Activated T-cell treated with anti-CD3 and anti-CD28 coated beads, Interleukin-2, amount 50 U/mL, for 24 hours (primary cell): ENCODE measurements at regions not wholly inside any gene's neighbourhood (a gene's known extent, or its start where the extent isn't known, plus 50 kb on each side); places are given as distances from the start of the nearest gene placed in this dataset.
"Not testable (repeated sequence)": the region's sequence is repeated elsewhere in the genome, so short reads cannot be mapped to it uniquely, and the experiment has no call there.

Experiments used
- DNase-seq: peaks from one replicate; pipeline ENCODE4 v3.0.0-alpha.2; 2020
- H3K27ac Mint-ChIP-seq: 2 replicates; pipeline ENCODE4 v1.8.0; 2020; ENCODE audit warnings: mild to moderate bottlenecking, mixed read lengths
- H3K27me3 Mint-ChIP-seq: 2 replicates; pipeline ENCODE4 v1.8.0; 2020; ENCODE audit warnings: mixed read lengths
- H3K36me3 Mint-ChIP-seq: 2 replicates; pipeline ENCODE4 v1.8.0; 2020; ENCODE audit warnings: low read depth, mixed read lengths
- H3K4me1 Mint-ChIP-seq: 2 replicates; pipeline ENCODE4 v1.8.0; 2020; ENCODE audit warnings: low read depth, mixed read lengths
- H3K4me3 Mint-ChIP-seq: 2 replicates; pipeline ENCODE4 v1.8.0; 2020; ENCODE audit warnings: mild to moderate bottlenecking, moderate library complexity, mixed read lengths
- H3K9me3 Mint-ChIP-seq: 2 replicates; pipeline ENCODE4 v1.8.0; 2020; ENCODE audit warnings: mixed read lengths

- H3K4me3 Mint-ChIP-seq = no peak overlapping the region
- no peaks in the 10 kb centered on the region for H3K9me3 Mint-ChIP-seq
- no peaks in the 10 kb centered on the region for H3K36me3 Mint-ChIP-seq
- no peak overlapping the region for H3K27ac Mint-ChIP-seq
- no peak for DNase-seq
- peaks cover 36% of the 10 kb centered on the region for H3K27me3 Mint-ChIP-seq
- H3K4me1 Mint-ChIP-seq = no peaks in the 10 kb centered on the region
These were observed 260.5 kb upstream of the MVB12B start for GRCh38 chr9:126066131-126066530.

GRCh38 chr9:126067031-126067734 lies 259.4 kb upstream of the MVB12B start:
- Mint-ChIP-seq H3K27ac (no peak overlapping the region), H3K36me3 (no peaks in the 10 kb centered on the region), H3K4me3 (no peak overlapping the region), H3K9me3 (no peaks in the 10 kb centered on the region), H3K4me1 (no peaks in the 10 kb centered on the region), H3K27me3 (peaks cover 37% of the 10 kb centered on the region)
- DNase-seq = no peak

GRCh38 chr9:126068534-126069230 lies 257.9 kb upstream of the MVB12B start:
- Mint-ChIP-seq H3K4me1 (no peaks in the 10 kb centered on the region), H3K4me3 (no peak overlapping the region), H3K27me3 (peaks cover 43% of the 10 kb centered on the region), H3K9me3 (no peaks in the 10 kb centered on the region), H3K27ac (no peak overlapping the region), H3K36me3 (no peaks in the 10 kb centered on the region)
- no peak for DNase-seq

GRCh38 chr9:126069400-126069955 lies 257.2 kb upstream of the MVB12B start:
- DNase-seq = no peak
- H3K27me3 Mint-ChIP-seq = peaks cover 43% of the 10 kb centered on the region
- no peaks in the 10 kb centered on the region for H3K36me3 Mint-ChIP-seq
- H3K4me1 Mint-ChIP-seq = no peaks in the 10 kb centered on the region
- no peak overlapping the region for H3K4me3 Mint-ChIP-seq
- H3K27ac Mint-ChIP-seq = no peak overlapping the region
- H3K9me3 Mint-ChIP-seq = no peaks in the 10 kb centered on the region

GRCh38 chr9:126070058-126070655 lies 256.5 kb upstream of the MVB12B start:
- DNase-seq = no peak

GRCh38 chr9:126071076-126071750 lies 255.4 kb upstream of the MVB12B start:
- DNase-seq = no peak
- H3K4me3 Mint-ChIP-seq = no peak overlapping the region
- no peaks in the 10 kb centered on the region for H3K9me3 Mint-ChIP-seq
- H3K36me3 Mint-ChIP-seq = no peaks in the 10 kb centered on the region
- H3K4me1 Mint-ChIP-seq = no peaks in the 10 kb centered on the region
- H3K27ac Mint-ChIP-seq = no peak overlapping the region
- peaks cover 40% of the 10 kb centered on the region for H3K27me3 Mint-ChIP-seq

More at GRCh38 chr9:126070058-126070655, 256.5 kb upstream of the MVB12B start:
- Mint-ChIP-seq H3K4me1 (no peaks in the 10 kb centered on the region), H3K36me3 (no peaks in the 10 kb centered on the region), H3K9me3 (no peaks in the 10 kb centered on the region), H3K27ac (no peak overlapping the region), H3K27me3 (peaks cover 43% of the 10 kb centered on the region), H3K4me3 (no peak overlapping the region)

- DNase-seq, H3K4me3 Mint-ChIP-seq, H3K27ac Mint-ChIP-seq, H3K4me1 Mint-ChIP-seq, H3K9me3 Mint-ChIP-seq, H3K36me3 Mint-ChIP-seq: not testable (repeated sequence)
- H3K27me3 Mint-ChIP-seq = peaks cover 31% of the 10 kb centered on the region
These were observed 249.0 kb upstream of the MVB12B start for GRCh38 chr9:126077656-126078055.

- H3K27ac Mint-ChIP-seq = no peak overlapping the region
- no peaks in the 10 kb centered on the region for H3K9me3 Mint-ChIP-seq
- no peaks in the 10 kb centered on the region for H3K36me3 Mint-ChIP-seq
- peaks cover 42% of the 10 kb centered on the region for H3K27me3 Mint-ChIP-seq
- no peak for DNase-seq
- H3K4me1 Mint-ChIP-seq = peaks cover 11% of the 10 kb centered on the region
- H3K4me3 Mint-ChIP-seq = no peak overlapping the region
These were observed 246.0 kb upstream of the MVB12B start for GRCh38 chr9:126080641-126081040.

GRCh38 chr9:126081746-126082145 lies 244.9 kb upstream of the MVB12B start:
- DNase-seq = no peak
- Mint-ChIP-seq H3K9me3 (no peaks in the 10 kb centered on the region), H3K4me3 (no peak overlapping the region), H3K36me3 (no peaks in the 10 kb centered on the region), H3K4me1 (peaks cover 11% of the 10 kb centered on the region), H3K27ac (no peak overlapping the region), H3K27me3 (peaks cover 45% of the 10 kb centered on the region)

GRCh38 chr9:126084008-126084407 lies 242.6 kb upstream of the MVB12B start:
- peaks cover 11% of the 10 kb centered on the region for H3K4me1 Mint-ChIP-seq
- peaks cover 35% of the 10 kb centered on the region for H3K27me3 Mint-ChIP-seq
- no peak overlapping the region for H3K27ac Mint-ChIP-seq
- no peaks in the 10 kb centered on the region for H3K9me3 Mint-ChIP-seq
- no peaks in the 10 kb centered on the region for H3K36me3 Mint-ChIP-seq
- no peak overlapping the region for H3K4me3 Mint-ChIP-seq
- no peak for DNase-seq

GRCh38 chr9:126084696-126085095 lies 241.9 kb upstream of the MVB12B start:
- DNase-seq = no peak
- Mint-ChIP-seq H3K4me1 (peaks cover 11% of the 10 kb centered on the region), H3K4me3 (no peak overlapping the region), H3K27ac (no peak overlapping the region), H3K9me3 (no peaks in the 10 kb centered on the region), H3K36me3 (no peaks in the 10 kb centered on the region), H3K27me3 (peaks cover 30% of the 10 kb centered on the region)

- Mint-ChIP-seq H3K36me3 (no peaks in the 10 kb centered on the region), H3K27ac (no peak overlapping the region), H3K4me3 (no peak overlapping the region), H3K9me3 (no peaks in the 10 kb centered on the region), H3K27me3 (peaks cover 26% of the 10 kb centered on the region), H3K4me1 (peaks cover 11% of the 10 kb centered on the region)
- DNase-seq = no peak
These were observed 241.5 kb upstream of the MVB12B start for GRCh38 chr9:126085170-126085569.

GRCh38 chr9:126088336-126088735 lies 238.3 kb upstream of the MVB12B start:
- peaks cover 11% of the 10 kb centered on the region for H3K4me1 Mint-ChIP-seq
- no peaks in the 10 kb centered on the region for H3K36me3 Mint-ChIP-seq
- no peaks in the 10 kb centered on the region for H3K9me3 Mint-ChIP-seq
- H3K27ac Mint-ChIP-seq = no peak overlapping the region
- peaks cover 18% of the 10 kb centered on the region for H3K27me3 Mint-ChIP-seq
- no peak for DNase-seq
- H3K4me3 Mint-ChIP-seq = no peak overlapping the region

- H3K27ac Mint-ChIP-seq = no peak overlapping the region
- no peak for DNase-seq
- H3K36me3 Mint-ChIP-seq = no peaks in the 10 kb centered on the region
- H3K4me3 Mint-ChIP-seq = no peak overlapping the region
- H3K27me3 Mint-ChIP-seq = peaks cover 12% of the 10 kb centered on the region
- H3K9me3 Mint-ChIP-seq = no peaks in the 10 kb centered on the region
- no peaks in the 10 kb centered on the region for H3K4me1 Mint-ChIP-seq
These were observed 236.8 kb upstream of the MVB12B start for GRCh38 chr9:126089789-126090188.
